Erythroblast (primary cell): ENCODE measurements at regions not wholly inside any gene's neighbourhood (a gene's known extent, or its start where the extent isn't known, plus 50 kb on each side); places are given as distances from the start of the nearest gene placed in this dataset.

ENCODE experiments used
- GATA1 ChIP-seq: IDR thresholded peaks from 2 replicates; pipeline ENCODE4 v1.6.1; 2011; ENCODE audit warnings: low read depth, mild to moderate bottlenecking, control low read depth, low read length, moderate library complexity
- POLR2A ChIP-seq: IDR thresholded peaks from 2 replicates; pipeline ENCODE4 v1.6.1; 2011; ENCODE audit warnings: mild to moderate bottlenecking, low read length

GRCh38 chr15:38847666-38848065 is 283.1 kb upstream of the RASGRP1 start:
- no peak for TF ChIP-seq POLR2A
- no peak for TF ChIP-seq GATA1
